ENCODE measurements at regions not wholly inside any gene's neighbourhood (a gene's known extent, or its start where the extent isn't known, plus 50 kb on each side); places are given as distances from the start of the nearest gene placed in this dataset.

DNA sequence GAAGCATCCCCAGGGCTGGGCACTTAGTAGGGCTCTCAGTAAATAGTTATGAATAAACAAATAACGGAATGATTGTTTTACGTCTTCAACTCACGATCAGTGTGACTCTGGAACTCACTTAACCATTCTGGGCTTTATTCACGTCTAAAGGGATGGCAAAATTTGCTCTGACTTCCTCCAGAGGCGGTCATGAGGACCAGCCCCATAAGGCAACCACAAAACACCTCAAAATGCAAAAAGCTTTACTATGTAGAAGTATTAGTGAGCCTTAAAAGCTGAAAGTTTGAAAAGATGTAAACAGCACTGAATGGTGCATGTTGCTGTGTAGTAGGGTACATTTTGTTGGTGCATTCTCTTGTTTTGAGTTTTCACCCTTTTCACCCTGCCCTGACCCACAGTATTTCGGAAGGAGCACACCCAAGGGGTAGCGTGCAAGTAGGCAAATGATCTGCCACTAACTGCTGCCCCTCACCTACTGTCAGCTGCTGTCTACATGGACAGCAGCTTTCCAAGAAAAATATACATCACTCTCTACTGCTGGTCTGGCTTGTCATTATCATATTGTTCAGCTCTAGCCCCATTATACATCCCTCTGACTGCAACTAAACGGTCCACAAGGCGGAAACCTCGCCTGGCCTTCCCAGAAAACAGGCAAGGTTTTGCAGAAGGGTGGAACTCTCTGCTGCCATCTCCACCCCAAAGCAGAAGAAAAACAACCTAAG is 308.5 kb upstream of the PROK2 start (continued):
- TF ChIP-seq EZH2phosphoT487 (IDR thresholded peaks at IDR 0.05; ENCODE audit: borderline replicate concordance, low read depth) (no peak), FOXJ3 (CRISPR knock-in tag; IDR thresholded peaks at IDR 0.05) (no peak), MEF2A (IDR thresholded peaks at IDR 0.05; ENCODE audit: borderline replicate concordance, low read depth) (no peak), MXI1 (IDR thresholded peaks at IDR 0.05; ENCODE audit: low read depth, low read length) (no peak), GABPA (IDR thresholded peaks at IDR 0.05; ENCODE audit: low read depth) (no peak), JUND (IDR thresholded peaks at IDR 0.05) (no peak)

DNA sequence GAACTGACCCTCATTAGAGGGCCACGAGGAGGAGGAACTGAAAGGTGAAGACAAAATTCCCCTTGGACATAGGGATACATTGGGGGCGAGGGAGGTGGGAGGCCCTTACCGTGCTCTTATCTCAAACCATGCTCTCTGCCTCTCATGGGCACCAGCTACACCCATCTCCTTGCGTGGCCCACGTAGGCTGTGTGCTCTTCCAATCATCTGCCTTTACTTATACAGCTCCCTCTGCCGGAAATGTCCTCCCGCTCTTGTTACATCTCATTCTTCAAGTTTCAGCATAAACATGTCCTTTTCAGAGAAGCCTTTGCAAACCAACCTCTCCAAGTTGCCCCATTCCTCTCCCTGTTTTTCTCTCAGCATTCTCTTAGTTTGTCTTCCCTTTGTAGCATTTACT is 307.8 kb upstream of the PROK2 start:
- no peaks in the 10 kb centered on the region for H3F3A ChIP-seq (replicated peaks; ENCODE audit: insufficient read depth)
- CTCF ChIA-PET: interaction anchor here (0.7 to 1.4 kb wide), 3 partner anchors 13 to 246 kb away, joined by 3 read pairs; no protein-coding TSS in a partner anchor
- no peaks in the 10 kb centered on the region for H3K79me2 ChIP-seq (ENCODE audit: insufficient read depth)
- H4K20me1 ChIP-seq (ENCODE audit: insufficient read depth): no peaks in the 10 kb centered on the region
- no peaks in the 10 kb centered on the region for H3K36me3 ChIP-seq (replicated peaks in 1 of 2; ENCODE audit: control insufficient read depth in 1 of 2, insufficient read depth in 2 of 2, low read length in 1 of 2)
- no peaks in the 10 kb centered on the region for H3K9me3 ChIP-seq
- no peak overlapping the region for H3K4me3 ChIP-seq (ENCODE audit: low read depth in 2 of 2, low read length in 1 of 2)
- TF ChIP-seq, protein P1, sequence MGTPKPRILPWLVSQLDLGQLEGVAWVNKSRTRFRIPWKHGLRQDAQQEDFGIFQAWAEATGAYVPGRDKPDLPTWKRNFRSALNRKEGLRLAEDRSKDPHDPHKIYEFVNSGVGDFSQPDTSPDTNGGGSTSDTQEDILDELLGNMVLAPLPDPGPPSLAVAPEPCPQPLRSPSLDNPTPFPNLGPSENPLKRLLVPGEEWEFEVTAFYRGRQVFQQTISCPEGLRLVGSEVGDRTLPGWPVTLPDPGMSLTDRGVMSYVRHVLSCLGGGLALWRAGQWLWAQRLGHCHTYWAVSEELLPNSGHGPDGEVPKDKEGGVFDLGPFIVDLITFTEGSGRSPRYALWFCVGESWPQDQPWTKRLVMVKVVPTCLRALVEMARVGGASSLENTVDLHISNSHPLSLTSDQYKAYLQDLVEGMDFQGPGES (IDR thresholded peaks at IDR 0.05; ENCODE audit: low read depth, low read length): no peak
- TF ChIP-seq, protein P2, sequence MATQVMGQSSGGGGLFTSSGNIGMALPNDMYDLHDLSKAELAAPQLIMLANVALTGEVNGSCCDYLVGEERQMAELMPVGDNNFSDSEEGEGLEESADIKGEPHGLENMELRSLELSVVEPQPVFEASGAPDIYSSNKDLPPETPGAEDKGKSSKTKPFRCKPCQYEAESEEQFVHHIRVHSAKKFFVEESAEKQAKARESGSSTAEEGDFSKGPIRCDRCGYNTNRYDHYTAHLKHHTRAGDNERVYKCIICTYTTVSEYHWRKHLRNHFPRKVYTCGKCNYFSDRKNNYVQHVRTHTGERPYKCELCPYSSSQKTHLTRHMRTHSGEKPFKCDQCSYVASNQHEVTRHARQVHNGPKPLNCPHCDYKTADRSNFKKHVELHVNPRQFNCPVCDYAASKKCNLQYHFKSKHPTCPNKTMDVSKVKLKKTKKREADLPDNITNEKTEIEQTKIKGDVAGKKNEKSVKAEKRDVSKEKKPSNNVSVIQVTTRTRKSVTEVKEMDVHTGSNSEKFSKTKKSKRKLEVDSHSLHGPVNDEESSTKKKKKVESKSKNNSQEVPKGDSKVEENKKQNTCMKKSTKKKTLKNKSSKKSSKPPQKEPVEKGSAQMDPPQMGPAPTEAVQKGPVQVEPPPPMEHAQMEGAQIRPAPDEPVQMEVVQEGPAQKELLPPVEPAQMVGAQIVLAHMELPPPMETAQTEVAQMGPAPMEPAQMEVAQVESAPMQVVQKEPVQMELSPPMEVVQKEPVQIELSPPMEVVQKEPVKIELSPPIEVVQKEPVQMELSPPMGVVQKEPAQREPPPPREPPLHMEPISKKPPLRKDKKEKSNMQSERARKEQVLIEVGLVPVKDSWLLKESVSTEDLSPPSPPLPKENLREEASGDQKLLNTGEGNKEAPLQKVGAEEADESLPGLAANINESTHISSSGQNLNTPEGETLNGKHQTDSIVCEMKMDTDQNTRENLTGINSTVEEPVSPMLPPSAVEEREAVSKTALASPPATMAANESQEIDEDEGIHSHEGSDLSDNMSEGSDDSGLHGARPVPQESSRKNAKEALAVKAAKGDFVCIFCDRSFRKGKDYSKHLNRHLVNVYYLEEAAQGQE (IDR thresholded peaks at IDR 0.05; ENCODE audit: low read depth, low read length): no peak
- TF ChIP-seq RFX5 (IDR thresholded peaks at IDR 0.05; ENCODE audit: low read length) (no peak), RXRA (IDR thresholded peaks at IDR 0.05; ENCODE audit: borderline replicate concordance, low read depth) (no peak), JUND (IDR thresholded peaks at IDR 0.05) (no peak), RCOR1 (IDR thresholded peaks at IDR 0.05; ENCODE audit: low read length) (no peak), NFIC (IDR thresholded peaks at IDR 0.05; ENCODE audit: borderline replicate concordance) (no peak), YY1 (IDR thresholded peaks at IDR 0.05; ENCODE audit: low read depth) (no peak), ELF1 (IDR thresholded peaks at IDR 0.05) (no peak)
- TF ChIP-seq, protein P3, sequence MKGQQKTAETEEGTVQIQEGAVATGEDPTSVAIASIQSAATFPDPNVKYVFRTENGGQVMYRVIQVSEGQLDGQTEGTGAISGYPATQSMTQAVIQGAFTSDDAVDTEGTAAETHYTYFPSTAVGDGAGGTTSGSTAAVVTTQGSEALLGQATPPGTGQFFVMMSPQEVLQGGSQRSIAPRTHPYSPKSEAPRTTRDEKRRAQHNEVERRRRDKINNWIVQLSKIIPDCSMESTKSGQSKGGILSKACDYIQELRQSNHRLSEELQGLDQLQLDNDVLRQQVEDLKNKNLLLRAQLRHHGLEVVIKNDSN (IDR thresholded peaks at IDR 0.05; ENCODE audit: borderline replicate concordance, low read depth): no peak
- TF ChIP-seq, protein P4, sequence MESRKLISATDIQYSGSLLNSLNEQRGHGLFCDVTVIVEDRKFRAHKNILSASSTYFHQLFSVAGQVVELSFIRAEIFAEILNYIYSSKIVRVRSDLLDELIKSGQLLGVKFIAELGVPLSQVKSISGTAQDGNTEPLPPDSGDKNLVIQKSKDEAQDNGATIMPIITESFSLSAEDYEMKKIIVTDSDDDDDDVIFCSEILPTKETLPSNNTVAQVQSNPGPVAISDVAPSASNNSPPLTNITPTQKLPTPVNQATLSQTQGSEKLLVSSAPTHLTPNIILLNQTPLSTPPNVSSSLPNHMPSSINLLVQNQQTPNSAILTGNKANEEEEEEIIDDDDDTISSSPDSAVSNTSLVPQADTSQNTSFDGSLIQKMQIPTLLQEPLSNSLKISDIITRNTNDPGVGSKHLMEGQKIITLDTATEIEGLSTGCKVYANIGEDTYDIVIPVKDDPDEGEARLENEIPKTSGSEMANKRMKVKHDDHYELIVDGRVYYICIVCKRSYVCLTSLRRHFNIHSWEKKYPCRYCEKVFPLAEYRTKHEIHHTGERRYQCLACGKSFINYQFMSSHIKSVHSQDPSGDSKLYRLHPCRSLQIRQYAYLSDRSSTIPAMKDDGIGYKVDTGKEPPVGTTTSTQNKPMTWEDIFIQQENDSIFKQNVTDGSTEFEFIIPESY (IDR thresholded peaks at IDR 0.05; ENCODE audit: borderline replicate concordance, low read depth): no peak
- TF ChIP-seq, protein P5, sequence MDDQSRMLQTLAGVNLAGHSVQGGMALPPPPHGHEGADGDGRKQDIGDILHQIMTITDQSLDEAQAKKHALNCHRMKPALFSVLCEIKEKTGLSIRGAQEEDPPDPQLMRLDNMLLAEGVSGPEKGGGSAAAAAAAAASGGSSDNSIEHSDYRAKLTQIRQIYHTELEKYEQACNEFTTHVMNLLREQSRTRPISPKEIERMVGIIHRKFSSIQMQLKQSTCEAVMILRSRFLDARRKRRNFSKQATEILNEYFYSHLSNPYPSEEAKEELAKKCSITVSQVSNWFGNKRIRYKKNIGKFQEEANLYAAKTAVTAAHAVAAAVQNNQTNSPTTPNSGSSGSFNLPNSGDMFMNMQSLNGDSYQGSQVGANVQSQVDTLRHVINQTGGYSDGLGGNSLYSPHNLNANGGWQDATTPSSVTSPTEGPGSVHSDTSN (IDR thresholded peaks at IDR 0.05): no peak
- TF ChIP-seq, protein P6, sequence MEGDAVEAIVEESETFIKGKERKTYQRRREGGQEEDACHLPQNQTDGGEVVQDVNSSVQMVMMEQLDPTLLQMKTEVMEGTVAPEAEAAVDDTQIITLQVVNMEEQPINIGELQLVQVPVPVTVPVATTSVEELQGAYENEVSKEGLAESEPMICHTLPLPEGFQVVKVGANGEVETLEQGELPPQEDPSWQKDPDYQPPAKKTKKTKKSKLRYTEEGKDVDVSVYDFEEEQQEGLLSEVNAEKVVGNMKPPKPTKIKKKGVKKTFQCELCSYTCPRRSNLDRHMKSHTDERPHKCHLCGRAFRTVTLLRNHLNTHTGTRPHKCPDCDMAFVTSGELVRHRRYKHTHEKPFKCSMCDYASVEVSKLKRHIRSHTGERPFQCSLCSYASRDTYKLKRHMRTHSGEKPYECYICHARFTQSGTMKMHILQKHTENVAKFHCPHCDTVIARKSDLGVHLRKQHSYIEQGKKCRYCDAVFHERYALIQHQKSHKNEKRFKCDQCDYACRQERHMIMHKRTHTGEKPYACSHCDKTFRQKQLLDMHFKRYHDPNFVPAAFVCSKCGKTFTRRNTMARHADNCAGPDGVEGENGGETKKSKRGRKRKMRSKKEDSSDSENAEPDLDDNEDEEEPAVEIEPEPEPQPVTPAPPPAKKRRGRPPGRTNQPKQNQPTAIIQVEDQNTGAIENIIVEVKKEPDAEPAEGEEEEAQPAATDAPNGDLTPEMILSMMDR (IDR thresholded peaks at IDR 0.05): no peak
- POLR2A ChIA-PET: no interaction called here
- H3K4me1 ChIP-seq (ENCODE audit: control insufficient read depth in 1 of 2, insufficient read depth in 2 of 2, low read depth in 1 of 2, low read length in 1 of 2): peaks cover 0 to 7% of the 10 kb centered on the region in 2 experiments; a peak in 2 of 4 replicates
- no peak overlapping the region for H2AFZ ChIP-seq (ENCODE audit: low read depth)
- DNase-seq: no peak
- H3K9ac ChIP-seq: no peak overlapping the region
- peaks cover 15% of the 10 kb centered on the region; the same call in 1 of the 2 replicates for H3K27me3 ChIP-seq (ENCODE audit: insufficient read depth)
- no peaks in the 10 kb centered on the region for H3K9me2 ChIP-seq
- 66% methylated on average over 7 of the region's 7 CpGs for WGBS (ENCODE audit: low lambda C conversion rate)
- no peak overlapping the region for H3K4me2 ChIP-seq
- H3K27ac ChIP-seq (ENCODE audit: low read depth in 2 of 2, low read length in 1 of 2): no peak overlapping the region
